ENCODE measurements at regions not wholly inside any gene's neighbourhood (a gene's known extent, or its start where the extent isn't known, plus 50 kb on each side); places are given as distances from the start of the nearest gene placed in this dataset.

GRCh38 chr12:125515887-125516286, 450.7 kb downstream of the AACS start:
- Histone ChIP-seq H4K20me1 (ENCODE audit: control insufficient read depth, insufficient read depth, insufficient read length) (no peaks in the 10 kb centered on the region), H3K79me2 (ENCODE audit: insufficient read depth, low read length) (no peaks in the 10 kb centered on the region), H3K9me3 (ENCODE audit: control insufficient read depth, low read depth, low read length) (no peaks in the 10 kb centered on the region), H3K4ac (ENCODE audit: low read depth, low read length) (no peak overlapping the region), H2BK12ac (ENCODE audit: insufficient read length, low read depth, low read length) (no peak overlapping the region), H2AK5ac (ENCODE audit: insufficient read length, low read length) (no peak overlapping the region), H3K4me2 (ENCODE audit: insufficient read depth, insufficient read length, low read length) (no peak overlapping the region), H4K91ac (ENCODE audit: insufficient read length, low read depth, low read length) (no peak overlapping the region), H4K5ac (ENCODE audit: insufficient read length, low read depth, low read length) (no peak overlapping the region), H3T11ph (ENCODE audit: low read length) (no peak overlapping the region), H4K8ac (replicated peaks; ENCODE audit: insufficient read length, low read depth, low read length) (no peak overlapping the region), H3K9ac (ENCODE audit: extremely low read depth, insufficient read length, low read length) (no peak overlapping the region), H3K23ac (ENCODE audit: insufficient read length, low read depth, low read length) (no peak overlapping the region), H3K14ac (ENCODE audit: insufficient read depth, low read length) (no peak overlapping the region), H3K27me3 (ENCODE audit: insufficient read depth, low read length) (no peaks in the 10 kb centered on the region), H3K23me2 (ENCODE audit: insufficient read length, low read depth, low read length, poor library complexity, severe bottlenecking) (no peaks in the 10 kb centered on the region), H3K27ac (ENCODE audit: insufficient read length, low read depth, low read length) (no peak overlapping the region), H2BK15ac (ENCODE audit: low read depth, low read length) (no peak overlapping the region), H3K79me1 (ENCODE audit: insufficient read depth, low read depth, low read length, poor library complexity, severe bottlenecking) (no peaks in the 10 kb centered on the region), H2BK120ac (ENCODE audit: low read depth, low read length, poor library complexity, severe bottlenecking) (no peak overlapping the region), H2BK20ac (ENCODE audit: low read depth, low read length, poor library complexity, severe bottlenecking) (no peak overlapping the region), H3K56ac (ENCODE audit: insufficient read length, low read depth, low read length) (no peak overlapping the region), H2AFZ (ENCODE audit: low read length) (no peak overlapping the region), H3K18ac (ENCODE audit: insufficient read length, low read depth, low read length) (no peak overlapping the region), H2BK5ac (ENCODE audit: insufficient read length, low read length) (no peak overlapping the region), H3K4me1 (ENCODE audit: insufficient read depth, low read length) (no peaks in the 10 kb centered on the region)
- 100% methylated on average over 5 of the region's 8 CpGs for WGBS (ENCODE audit: extremely low coverage, insufficient read length, low lambda C conversion rate)
- H3K9me3 Mint-ChIP-seq: no peaks in the 10 kb centered on the region
- TF ChIP-seq CTCF (conservative IDR thresholded peaks at IDR 0.05): no peak
- H3K4me3 Mint-ChIP-seq: no peak overlapping the region
- no peak for DNase-seq
- H3K4me1 Mint-ChIP-seq: no peaks in the 10 kb centered on the region
- peaks cover 7% of the 10 kb centered on the region for H3K27me3 Mint-ChIP-seq (ENCODE audit: low read depth)
- H3K36me3 Mint-ChIP-seq (ENCODE audit: insufficient read depth in 1 of 3, low read depth in 3 of 3): peaks cover 0 to 18% (median 0%) of the 10 kb centered on the region in 3 experiments; a peak in 2 of 7 replicates
- no peak overlapping the region for H3K27ac Mint-ChIP-seq

All from H9 (cell line).